Fibroblast of villous mesenchyme (primary cell): ENCODE measurements at regions not wholly inside any gene's neighbourhood (a gene's known extent, or its start where the extent isn't known, plus 50 kb on each side); places are given as distances from the start of the nearest gene placed in this dataset.

ENCODE experiments used
- DNase-seq: peaks from one replicate; pipeline ENCODE4 v3.0.0-alpha.2; 2010; ENCODE audit warnings: low read depth
- H3K4me3 ChIP-seq: 2 replicates; pipeline ENCODE4 v1.5.1; 2011; ENCODE audit warnings: low read depth, mild to moderate bottlenecking, low read length
- TF ChIP-seq, protein P1 (sequence below): IDR thresholded peaks from 2 replicates; pipeline ENCODE4 v1.5.1; 2012; ENCODE audit warnings: low read depth, mild to moderate bottlenecking, low read length; ENCODE audit not compliant: insufficient read depth

DNA sequence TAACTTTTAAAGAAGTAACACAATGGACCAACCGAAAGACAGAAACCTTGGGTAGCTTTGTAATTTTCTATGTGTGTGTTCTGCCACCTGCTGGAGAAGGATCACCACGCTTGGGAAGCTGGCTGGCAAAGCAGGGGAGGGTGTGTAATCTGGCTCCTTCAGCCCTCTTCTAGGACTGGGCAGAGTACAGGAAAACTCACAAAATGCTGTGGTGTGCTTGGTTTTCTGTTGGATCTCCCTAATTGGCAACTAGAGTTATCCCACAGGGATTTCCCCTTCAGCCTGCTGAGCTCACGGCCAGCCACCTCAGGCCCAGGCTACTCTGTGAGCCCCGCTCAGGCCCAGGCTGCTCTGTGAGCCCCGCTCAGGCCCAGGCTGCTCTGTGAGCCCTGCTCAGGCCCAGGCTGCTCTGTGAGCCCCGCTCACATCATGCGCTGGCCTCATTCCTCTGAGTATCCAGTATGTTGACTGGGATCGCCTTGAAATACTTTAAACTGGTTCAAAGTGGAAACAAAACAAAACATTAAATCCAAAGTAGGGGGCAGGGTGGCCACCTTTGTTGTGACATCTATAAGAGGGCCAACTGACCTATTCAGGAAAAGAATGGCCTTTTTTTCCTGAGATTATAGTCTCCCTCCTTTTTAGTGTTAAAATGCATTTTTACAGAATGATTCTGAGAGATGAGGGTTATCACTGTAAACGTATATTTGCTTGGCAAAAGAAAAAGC lies 52.0 kb upstream of the RNU6-8 start:
- TF ChIP-seq, protein P1, sequence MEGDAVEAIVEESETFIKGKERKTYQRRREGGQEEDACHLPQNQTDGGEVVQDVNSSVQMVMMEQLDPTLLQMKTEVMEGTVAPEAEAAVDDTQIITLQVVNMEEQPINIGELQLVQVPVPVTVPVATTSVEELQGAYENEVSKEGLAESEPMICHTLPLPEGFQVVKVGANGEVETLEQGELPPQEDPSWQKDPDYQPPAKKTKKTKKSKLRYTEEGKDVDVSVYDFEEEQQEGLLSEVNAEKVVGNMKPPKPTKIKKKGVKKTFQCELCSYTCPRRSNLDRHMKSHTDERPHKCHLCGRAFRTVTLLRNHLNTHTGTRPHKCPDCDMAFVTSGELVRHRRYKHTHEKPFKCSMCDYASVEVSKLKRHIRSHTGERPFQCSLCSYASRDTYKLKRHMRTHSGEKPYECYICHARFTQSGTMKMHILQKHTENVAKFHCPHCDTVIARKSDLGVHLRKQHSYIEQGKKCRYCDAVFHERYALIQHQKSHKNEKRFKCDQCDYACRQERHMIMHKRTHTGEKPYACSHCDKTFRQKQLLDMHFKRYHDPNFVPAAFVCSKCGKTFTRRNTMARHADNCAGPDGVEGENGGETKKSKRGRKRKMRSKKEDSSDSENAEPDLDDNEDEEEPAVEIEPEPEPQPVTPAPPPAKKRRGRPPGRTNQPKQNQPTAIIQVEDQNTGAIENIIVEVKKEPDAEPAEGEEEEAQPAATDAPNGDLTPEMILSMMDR = peak; percentile 83
- peak; percentile 75 for DNase-seq
- no peak overlapping the region for H3K4me3 ChIP-seq

DNA sequence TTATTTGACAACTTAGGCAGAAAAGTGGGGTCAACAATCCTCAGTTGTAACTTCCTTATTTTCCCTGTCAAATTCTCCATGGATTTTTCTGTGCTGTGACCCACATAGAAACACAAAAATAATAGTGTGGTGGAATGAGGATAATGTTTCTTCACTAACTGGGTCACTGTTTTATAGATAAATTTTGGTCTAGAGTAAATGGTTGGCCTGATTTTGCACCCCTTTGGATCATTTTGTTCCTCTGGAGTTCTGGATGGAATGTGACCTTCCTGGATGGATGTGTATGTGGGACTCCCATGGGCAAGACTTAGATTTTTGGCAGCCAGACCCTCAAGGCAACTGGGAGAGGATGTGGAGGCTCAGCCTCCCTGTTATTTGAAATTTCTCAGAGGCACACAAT lies 52.7 kb upstream of the RNU6-8 start:
- TF ChIP-seq, protein P1 = no peak
- no peak for DNase-seq

DNA sequence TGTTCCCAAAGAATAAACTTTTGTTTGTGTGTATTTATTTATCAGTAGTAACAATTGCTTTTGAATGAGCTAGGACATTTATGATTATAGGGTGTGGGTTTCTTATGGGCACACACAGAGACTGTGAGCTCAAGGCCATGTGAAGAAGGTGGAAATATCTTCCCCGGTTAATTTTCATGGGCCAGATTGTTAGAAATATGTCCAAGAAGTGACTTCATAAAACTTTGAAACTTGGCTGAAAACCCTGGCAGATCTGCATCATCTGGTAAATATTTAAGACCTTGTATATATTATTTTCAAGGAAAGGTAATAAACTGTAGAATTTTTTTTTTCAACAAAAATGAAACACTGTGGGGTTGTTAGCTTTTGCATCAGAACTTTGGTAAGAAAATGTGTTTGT lies 53.5 kb upstream of the RNU6-8 start:
- no peak overlapping the region for H3K4me3 ChIP-seq
- TF ChIP-seq, protein P1 = no peak
- DNase-seq = peak; percentile 69

More for the DNA sequence above, 52.7 kb upstream of the RNU6-8 start:
- no peak overlapping the region for H3K4me3 ChIP-seq

DNA sequence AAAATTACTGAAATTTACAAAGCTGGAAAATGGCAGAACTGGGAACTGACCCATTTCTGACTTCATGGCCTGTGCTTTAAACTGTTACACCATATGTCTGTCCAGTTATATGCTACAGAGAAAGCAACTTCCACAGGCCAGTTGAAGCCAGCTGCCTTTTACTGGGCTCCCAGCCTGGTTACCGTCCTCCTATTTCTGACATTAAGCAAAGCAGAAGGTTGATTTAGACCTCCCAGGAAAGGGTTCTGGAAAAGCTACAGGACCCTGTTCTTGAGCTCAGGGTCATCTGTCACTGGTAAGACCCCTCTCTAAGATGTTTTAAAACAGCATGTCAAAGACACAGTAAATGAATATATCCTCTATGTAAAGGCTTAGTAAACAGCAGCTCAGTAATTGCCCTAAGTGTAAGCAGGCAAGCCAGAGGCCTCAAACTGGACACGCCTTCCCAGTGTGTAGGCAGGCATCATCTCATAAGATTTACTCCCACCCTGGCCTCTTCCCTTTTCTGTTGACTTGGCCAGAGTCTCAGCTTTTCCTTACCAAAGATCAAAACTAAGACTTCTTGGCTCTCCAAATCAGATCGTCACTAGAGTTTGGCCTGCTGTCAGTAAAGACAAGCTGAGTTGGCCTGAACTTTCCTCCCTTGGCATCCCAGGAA lies 55.4 kb upstream of the RNU6-8 start:
- no peak overlapping the region for H3K4me3 ChIP-seq
- TF ChIP-seq, protein P1 = no peak
- peak; percentile 23 for DNase-seq

GRCh38 chr14:32259368-32260013 lies 56.4 kb upstream of the RNU6-8 start:
- H3K4me3 ChIP-seq = no peak overlapping the region
- DNase-seq = peak; percentile 74
- TF ChIP-seq, protein P1 = no peak

- TF ChIP-seq, protein P1 = no peak
- DNase-seq = no peak
- no peak overlapping the region for H3K4me3 ChIP-seq
These were observed 61.0 kb upstream of the RNU6-8 start for GRCh38 chr14:32263939-32264567.
